Small intestine (tissue), 7 donors: ENCODE measurements at regions not wholly inside any gene's neighbourhood (a gene's known extent, or its start where the extent isn't known, plus 50 kb on each side); places are given as distances from the start of the nearest gene placed in this dataset.

ENCODE experiments used
- DNase-seq, 2 donors: peaks; one replicate each; pipeline versions ENCODE4 v3.0.0 to v3.0.0-alpha.2; 2013
- FAIRE-seq: peaks from 2 replicates; lab custom pipeline; 2012; peaks lifted over from hg19 to GRCh38; lab: Jason Lieb, UNC
- H3K27ac ChIP-seq, 3 donors: one replicate each; pipeline ENCODE4 v1.5.1; 2013; ENCODE audit warnings: low read length in 2 of 3, mild to moderate bottlenecking in 2 of 3, control low read depth in 1 of 3, inconsistent platforms in 1 of 3, low read depth in 1 of 3, moderate library complexity in 1 of 3
- H3K27me3 ChIP-seq, 3 donors: one replicate each; pipeline ENCODE4 v1.6.1; 2013; ENCODE audit warnings: low read length in 3 of 3, inconsistent platforms in 1 of 3; ENCODE audit not compliant: control insufficient read depth in 3 of 3, insufficient read depth in 3 of 3
- H3K36me3 ChIP-seq, 3 donors: one replicate each; pipeline ENCODE4 v1.6.1; 2013; ENCODE audit warnings: low read length in 3 of 3, inconsistent platforms in 1 of 3, low read depth in 1 of 3, mild to moderate bottlenecking in 1 of 3, moderate library complexity in 1 of 3; ENCODE audit not compliant: control insufficient read depth in 3 of 3, insufficient read depth in 2 of 3
- H3K4me1 ChIP-seq, 3 donors: one replicate each; pipeline ENCODE4 v1.6.1; 2013; ENCODE audit warnings: low read length in 2 of 3, inconsistent platforms in 1 of 3, low read depth in 1 of 3, mild to moderate bottlenecking in 1 of 3, moderate library complexity in 1 of 3; ENCODE audit not compliant: control insufficient read depth in 3 of 3, insufficient read depth in 2 of 3
- H3K4me3 ChIP-seq, 3 donors: one replicate each; pipeline ENCODE4 v1.5.1; 2013; ENCODE audit warnings: low read length in 3 of 3, control low read depth in 1 of 3, inconsistent platforms in 1 of 3, low read depth in 1 of 3, mild to moderate bottlenecking in 1 of 3, moderate library complexity in 1 of 3
- H3K9me3 ChIP-seq, 2 donors: one replicate each; pipeline ENCODE4 v1.6.1; 2013; ENCODE audit warnings: low read depth in 1 of 2, low read length in 1 of 2; ENCODE audit not compliant: control insufficient read depth in 2 of 2, insufficient read depth in 1 of 2
- WGBS, 3 donors: extraction: QIAGEN DNeasy Blood & Tissue Kit; methylation state at CpG; one replicate each; pipeline ENCODE4 v1.1.7; 2013; 5-methylcytosine and 5-hydroxymethylcytosine counted together
- donor health status: healthy with polysubstance abuse.
- donor health status: control.
- donor health status: control.
- donor health status: Bipolar disorder and iron deficiency.
- donor health status: healthy.

GRCh38 chr17:73939806-73940205 is 263.7 kb upstream of the RPL38 start:
- H3K9me3 ChIP-seq = no peaks in the 10 kb centered on the region
- FAIRE-seq (no peak), DNase-seq (no peak)
- H3K4me3 ChIP-seq = no peak overlapping the region
- H3K27me3 ChIP-seq = peaks cover 0 to 4% (median 0%) of the 10 kb centered on the region in 3 donors
- no peaks in the 10 kb centered on the region for H3K36me3 ChIP-seq
- WGBS, 3 donors = 65 to 74% (median 70%) methylated on average over 8 of the region's 8 CpGs
- no peak overlapping the region for H3K27ac ChIP-seq
- H3K4me1 ChIP-seq = no peaks in the 10 kb centered on the region

GRCh38 chr17:73940511-73940910 is 263.0 kb upstream of the RPL38 start:
- Histone ChIP-seq H3K27me3 (peaks cover 0 to 4% (median 0%) of the 10 kb centered on the region in 3 donors), H3K9me3 (no peaks in the 10 kb centered on the region), H3K27ac (no peak overlapping the region), H3K36me3 (no peaks in the 10 kb centered on the region), H3K4me3 (no peak overlapping the region), H3K4me1 (no peaks in the 10 kb centered on the region)
- DNase-seq = no peak
- no peak for FAIRE-seq
- 52 to 78% (median 69%) methylated on average over 3 of the region's 3 CpGs for WGBS, 3 donors

GRCh38 chr17:73941919-73942530 is 261.5 kb upstream of the RPL38 start:
- Histone ChIP-seq H3K4me1 (no peaks in the 10 kb centered on the region), H3K4me3 (no peak overlapping the region), H3K36me3 (no peaks in the 10 kb centered on the region), H3K27ac (no peak overlapping the region), H3K9me3 (no peaks in the 10 kb centered on the region), H3K27me3 (peaks cover 0 to 9% (median 0%) of the 10 kb centered on the region in 3 donors)
- FAIRE-seq = no peak
- WGBS, 3 donors = 91 to 95% (median 94%) methylated on average over 3 of the region's 3 CpGs
- no peak for DNase-seq

GRCh38 chr17:73942703-73943415 is 260.6 kb upstream of the RPL38 start:
- DNase-seq (no peak), FAIRE-seq (no peak)
- Histone ChIP-seq H3K9me3 (no peaks in the 10 kb centered on the region), H3K36me3 (no peaks in the 10 kb centered on the region), H3K4me1 (no peaks in the 10 kb centered on the region), H3K4me3 (no peak overlapping the region), H3K27me3 (peaks cover 0 to 9% (median 0%) of the 10 kb centered on the region in 3 donors), H3K27ac (no peak overlapping the region)
- 86 to 94% (median 93%) methylated on average over 7 of the region's 7 CpGs for WGBS, 3 donors

GRCh38 chr17:73943416-73944110 is 259.9 kb upstream of the RPL38 start:
- Histone ChIP-seq H3K4me1 (no peaks in the 10 kb centered on the region), H3K27ac (no peak overlapping the region), H3K27me3 (peaks cover 0 to 9% (median 0%) of the 10 kb centered on the region in 3 donors), H3K36me3 (no peaks in the 10 kb centered on the region), H3K9me3 (peaks cover 0 to 2% of the 10 kb centered on the region in 2 donors), H3K4me3 (no peak overlapping the region)
- FAIRE-seq (no peak), DNase-seq (no peak)
- WGBS, 3 donors = 55 to 63% (median 60%) methylated on average over 7 of the region's 7 CpGs

- Histone ChIP-seq H3K36me3 (no peaks in the 10 kb centered on the region), H3K27ac (no peak overlapping the region), H3K4me3 (no peak overlapping the region), H3K4me1 (no peaks in the 10 kb centered on the region), H3K9me3 (peaks cover 0 to 2% of the 10 kb centered on the region in 2 donors), H3K27me3 (peaks cover 0 to 10% (median 0%) of the 10 kb centered on the region in 3 donors)
- FAIRE-seq = no peak
- 84 to 92% (median 86%) methylated on average over 5 of the region's 5 CpGs for WGBS, 3 donors
- DNase-seq = no peak
Measured at GRCh38 chr17:73944366-73944765, 259.1 kb upstream of the RPL38 start.

- Histone ChIP-seq H3K4me1 (no peaks in the 10 kb centered on the region), H3K4me3 (no peak overlapping the region), H3K27ac (no peak overlapping the region), H3K9me3 (peaks cover 0 to 2% of the 10 kb centered on the region in 2 donors), H3K36me3 (no peaks in the 10 kb centered on the region), H3K27me3 (peaks cover 0 to 11% (median 7%) of the 10 kb centered on the region in 3 donors)
- 80 to 88% (median 87%) methylated on average over 13 of the region's 13 CpGs for WGBS, 3 donors
- no peak for DNase-seq
- no peak for FAIRE-seq
Measured at GRCh38 chr17:73947281-73947965, 256.1 kb upstream of the RPL38 start.

GRCh38 chr17:73947966-73948355 is 255.5 kb upstream of the RPL38 start:
- WGBS, 3 donors = 66 to 84% (median 81%) methylated on average over 4 of the region's 4 CpGs
- peak in 1 of 2 donors; percentile 21 for DNase-seq
- no peak overlapping the region for H3K4me3 ChIP-seq
- no peaks in the 10 kb centered on the region for H3K36me3 ChIP-seq
- no peaks in the 10 kb centered on the region for H3K4me1 ChIP-seq
- H3K27ac ChIP-seq = no peak overlapping the region
- peaks cover 0 to 11% (median 10%) of the 10 kb centered on the region in 3 donors for H3K27me3 ChIP-seq
- H3K9me3 ChIP-seq = peaks cover 0 to 2% of the 10 kb centered on the region in 2 donors
- FAIRE-seq = no peak
